A549 (cell line): ENCODE measurements at regions not wholly inside any gene's neighbourhood (a gene's known extent, or its start where the extent isn't known, plus 50 kb on each side); places are given as distances from the start of the nearest gene placed in this dataset.

Source experiments
- ATAC-seq, 2 experiments: fragments of 200-7000 bp in 1 of 2; fragments of >200 bp in 1 of 2; cut with Nextera tagmentation in 1 of 2; cut with Tn5 transposase in 1 of 2; 3 replicates each; pipeline versions ENCODE4 v1.8.0 to v1.9.1; 2018 to 2020; ENCODE audit warnings: mild to moderate bottlenecking in 1 of 2, moderate library complexity in 1 of 2
- CTCF ChIA-PET: fragments of 300-600 bp; sonication (Branson Sonifier 250); formaldehyde crosslinking; extraction: SDS; loops from one replicate; lab custom pipeline; 2021; ENCODE audit warnings: antibody characterized with exemption, inconsistent platforms; lab: Yijun Ruan, JAX
- POLR2A ChIA-PET: fragments of 350-600 bp; formaldehyde crosslinking; extraction: SDS; loops from one replicate; lab custom pipeline; 2021; ENCODE audit warnings: antibody characterized with exemption, inconsistent platforms; lab: Yijun Ruan, JAX
- DNase-seq, 2 experiments: peaks; one replicate each; pipeline versions ENCODE4 v3.0.0 to v3.0.0-alpha.2; 2011 to 2016; ENCODE audit warnings: low read depth in 1 of 2, low spot score in 1 of 2
- FAIRE-seq: peaks from 2 replicates; lab custom pipeline; 2011; peaks lifted over from hg19 to GRCh38; lab: Jason Lieb, UNC
- H3K27ac ChIP-seq, 2 experiments: fragments of >200 bp; sonication (Bioruptor Twin); formaldehyde crosslinking; 3 replicates each; pipeline ENCODE4 v1.5.1; 2016 to 2017
- H3K4me1 ChIP-seq: fragments of >200 bp; sonication (Bioruptor Twin); formaldehyde crosslinking; 3 replicates; pipeline ENCODE4 v1.6.1; 2016
- H3K4me2 ChIP-seq: fragments of >200 bp; sonication (Bioruptor Twin); formaldehyde crosslinking; 3 replicates; pipeline ENCODE4 v1.6.1; 2016
- H3K4me3 ChIP-seq: fragments of >200 bp; sonication (Bioruptor Twin); formaldehyde crosslinking; 3 replicates; pipeline ENCODE4 v1.5.1; 2016
- H3K9me3 ChIP-seq: fragments of >200 bp; sonication (Bioruptor Twin); formaldehyde crosslinking; 3 replicates; pipeline ENCODE4 v1.6.1; 2016
- ATOH8 ChIP-seq: fragments of 250-450 bp; sonication (Bioruptor Pico); IDR thresholded peaks from 2 replicates; pipeline ENCODE4 v1.5.0; 2020; ENCODE audit warnings: low read depth, mild to moderate bottlenecking, moderate library complexity
- CHD4 ChIP-seq: fragments of 200-600 bp; sonication (generic); IDR thresholded peaks from 2 replicates; pipeline ENCODE4 v1.6.1; 2016; ENCODE audit warnings: antibody characterized with exemption, mild to moderate bottlenecking, borderline replicate concordance
- EHMT2 ChIP-seq: fragments of 200-600 bp; sonication (generic); IDR thresholded peaks from 2 replicates; pipeline ENCODE4 v1.6.1; 2016; ENCODE audit warnings: antibody characterized with exemption, low read depth, mild to moderate bottlenecking, moderate library complexity
- EP300 ChIP-seq, 2 experiments: fragments of >200 bp; sonication (Bioruptor Twin); formaldehyde crosslinking; IDR thresholded peaks; 2 replicates in 1 of 2; 3 replicates in 1 of 2; pipeline ENCODE4 v1.6.1; 2016 to 2017
- ESRRA ChIP-seq: fragments of 150-350 bp; IDR thresholded peaks from 2 replicates; pipeline ENCODE4 v1.6.1; 2014; ENCODE audit warnings: mild to moderate bottlenecking, low read length, borderline replicate concordance
- FOSL2 ChIP-seq, 2 experiments: fragments of 450-650 bp in 1 of 2; fragments of >200 bp in 1 of 2; sonication (Bioruptor Twin) in 1 of 2; formaldehyde crosslinking; IDR thresholded peaks; 2 replicates each; pipeline versions ENCODE4 v1.5.0 to v1.6.1; 2016 to 2020; ENCODE audit warnings: mild to moderate bottlenecking in 1 of 2, moderate library complexity in 1 of 2
- FOXS1 ChIP-seq: fragments of 250-450 bp; sonication (Bioruptor Pico); IDR thresholded peaks from 2 replicates; pipeline ENCODE4 v1.5.0; 2020; ENCODE audit warnings: mild to moderate bottlenecking, moderate library complexity
- HDAC2 ChIP-seq: fragments of 200-600 bp; sonication (generic); IDR thresholded peaks from 2 replicates; pipeline ENCODE4 v1.6.1; 2016
- HOXA7 ChIP-seq: fragments of 250-450 bp; sonication (Bioruptor Pico); IDR thresholded peaks from 2 replicates; pipeline ENCODE4 v1.5.0; 2020; ENCODE audit warnings: mild to moderate bottlenecking, moderate library complexity
- HOXB5 ChIP-seq: fragments of 250-450 bp; sonication (Bioruptor Pico); IDR thresholded peaks from 2 replicates; pipeline ENCODE4 v1.5.0; 2020; ENCODE audit warnings: mild to moderate bottlenecking, moderate library complexity
- KDM5A ChIP-seq: fragments of 200-600 bp; sonication (generic); IDR thresholded peaks from 2 replicates; pipeline ENCODE4 v1.6.1; 2016; ENCODE audit warnings: antibody characterized with exemption, mild to moderate bottlenecking
- MYC ChIP-seq: IDR thresholded peaks from 2 replicates; pipeline ENCODE4 v1.6.1; 2012; ENCODE audit warnings: mild to moderate bottlenecking, inconsistent platforms, low read length, improper control_type of control experiment, borderline replicate concordance
- NFE2L2 ChIP-seq: fragments of 150-350 bp; conservative IDR thresholded peaks from 2 replicates; pipeline ENCODE4 v1.6.1; 2014; ENCODE audit warnings: low read length
- NPAS2 ChIP-seq: fragments of 250-450 bp; sonication (Bioruptor Pico); IDR thresholded peaks from 2 replicates; pipeline ENCODE4 v1.8.0; 2022; ENCODE audit warnings: mild to moderate bottlenecking, moderate library complexity, borderline replicate concordance
- RARB ChIP-seq: fragments of 250-450 bp; sonication (Bioruptor Pico); IDR thresholded peaks from 2 replicates; pipeline ENCODE4 v1.8.0; 2021; ENCODE audit warnings: mild to moderate bottlenecking, moderate library complexity
- SMC3 ChIP-seq: fragments of >200 bp; sonication (Bioruptor Twin); formaldehyde crosslinking; IDR thresholded peaks from 3 replicates; pipeline ENCODE4 v1.6.1; 2018; ENCODE audit warnings: inconsistent platforms
- TFCP2L1 ChIP-seq: fragments of 250-450 bp; sonication (Bioruptor Pico); IDR thresholded peaks from 2 replicates; pipeline ENCODE4 v1.5.0; 2021; ENCODE audit warnings: mild to moderate bottlenecking
- ZC3H11A ChIP-seq: fragments of 450-650 bp; IDR thresholded peaks from 2 replicates; pipeline ENCODE4 v1.6.1; 2014; ENCODE audit warnings: antibody characterized with exemption, mild to moderate bottlenecking
- WGBS: methylation state at CpG from one replicate; pipeline ENCODE4 v1.1.6; 2017; ENCODE audit errors: missing lambda C conversion rate; 5-methylcytosine and 5-hydroxymethylcytosine counted together
- TF ChIP-seq, protein P1 (sequence below): fragments of >200 bp; sonication (Bioruptor Twin); formaldehyde crosslinking; IDR thresholded peaks from 3 replicates; pipeline ENCODE4 v1.6.1; 2016
- TF ChIP-seq, protein P2 (sequence below): fragments of 200-600 bp; sonication (generic); IDR thresholded peaks from 2 replicates; pipeline ENCODE4 v1.6.1; 2016; ENCODE audit warnings: antibody characterized with exemption, mild to moderate bottlenecking, moderate library complexity
- TF ChIP-seq, protein P3 (sequence below): fragments of >200 bp; sonication (Bioruptor Twin); formaldehyde crosslinking; IDR thresholded peaks from 3 replicates; pipeline ENCODE4 v1.5.1; 2016

- H3K9me3 ChIP-seq, result no peaks in the 10 kb centered on the region
- no peak for DNase-seq
- TF ChIP-seq EHMT2 (no peak), NPAS2 (CRISPR knock-in tag) (no peak), KDM5A (no peak), ATOH8 (CRISPR knock-in tag) (no peak), HOXA7 (CRISPR knock-in tag) (no peak), SMC3 (no peak), FOXS1 (no peak), HOXB5 (CRISPR knock-in tag) (no peak), RARB (CRISPR knock-in tag) (no peak), CHD4 (no peak), ZC3H11A (no peak), MYC (no peak), FOSL2 (IDR thresholded peaks at IDR 0.05) (no peak), FOSL2 (CRISPR knock-in tag; IDR thresholded peaks at IDR 0.05) (no peak), NFE2L2 (no peak), ESRRA (no peak)
- TF ChIP-seq, protein P1, sequence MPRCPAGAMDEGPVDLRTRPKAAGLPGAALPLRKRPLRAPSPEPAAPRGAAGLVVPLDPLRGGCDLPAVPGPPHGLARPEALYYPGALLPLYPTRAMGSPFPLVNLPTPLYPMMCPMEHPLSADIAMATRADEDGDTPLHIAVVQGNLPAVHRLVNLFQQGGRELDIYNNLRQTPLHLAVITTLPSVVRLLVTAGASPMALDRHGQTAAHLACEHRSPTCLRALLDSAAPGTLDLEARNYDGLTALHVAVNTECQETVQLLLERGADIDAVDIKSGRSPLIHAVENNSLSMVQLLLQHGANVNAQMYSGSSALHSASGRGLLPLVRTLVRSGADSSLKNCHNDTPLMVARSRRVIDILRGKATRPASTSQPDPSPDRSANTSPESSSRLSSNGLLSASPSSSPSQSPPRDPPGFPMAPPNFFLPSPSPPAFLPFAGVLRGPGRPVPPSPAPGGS, result no peak
- TF ChIP-seq, protein P2, sequence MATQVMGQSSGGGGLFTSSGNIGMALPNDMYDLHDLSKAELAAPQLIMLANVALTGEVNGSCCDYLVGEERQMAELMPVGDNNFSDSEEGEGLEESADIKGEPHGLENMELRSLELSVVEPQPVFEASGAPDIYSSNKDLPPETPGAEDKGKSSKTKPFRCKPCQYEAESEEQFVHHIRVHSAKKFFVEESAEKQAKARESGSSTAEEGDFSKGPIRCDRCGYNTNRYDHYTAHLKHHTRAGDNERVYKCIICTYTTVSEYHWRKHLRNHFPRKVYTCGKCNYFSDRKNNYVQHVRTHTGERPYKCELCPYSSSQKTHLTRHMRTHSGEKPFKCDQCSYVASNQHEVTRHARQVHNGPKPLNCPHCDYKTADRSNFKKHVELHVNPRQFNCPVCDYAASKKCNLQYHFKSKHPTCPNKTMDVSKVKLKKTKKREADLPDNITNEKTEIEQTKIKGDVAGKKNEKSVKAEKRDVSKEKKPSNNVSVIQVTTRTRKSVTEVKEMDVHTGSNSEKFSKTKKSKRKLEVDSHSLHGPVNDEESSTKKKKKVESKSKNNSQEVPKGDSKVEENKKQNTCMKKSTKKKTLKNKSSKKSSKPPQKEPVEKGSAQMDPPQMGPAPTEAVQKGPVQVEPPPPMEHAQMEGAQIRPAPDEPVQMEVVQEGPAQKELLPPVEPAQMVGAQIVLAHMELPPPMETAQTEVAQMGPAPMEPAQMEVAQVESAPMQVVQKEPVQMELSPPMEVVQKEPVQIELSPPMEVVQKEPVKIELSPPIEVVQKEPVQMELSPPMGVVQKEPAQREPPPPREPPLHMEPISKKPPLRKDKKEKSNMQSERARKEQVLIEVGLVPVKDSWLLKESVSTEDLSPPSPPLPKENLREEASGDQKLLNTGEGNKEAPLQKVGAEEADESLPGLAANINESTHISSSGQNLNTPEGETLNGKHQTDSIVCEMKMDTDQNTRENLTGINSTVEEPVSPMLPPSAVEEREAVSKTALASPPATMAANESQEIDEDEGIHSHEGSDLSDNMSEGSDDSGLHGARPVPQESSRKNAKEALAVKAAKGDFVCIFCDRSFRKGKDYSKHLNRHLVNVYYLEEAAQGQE, result no peak
- TF ChIP-seq, protein P3, sequence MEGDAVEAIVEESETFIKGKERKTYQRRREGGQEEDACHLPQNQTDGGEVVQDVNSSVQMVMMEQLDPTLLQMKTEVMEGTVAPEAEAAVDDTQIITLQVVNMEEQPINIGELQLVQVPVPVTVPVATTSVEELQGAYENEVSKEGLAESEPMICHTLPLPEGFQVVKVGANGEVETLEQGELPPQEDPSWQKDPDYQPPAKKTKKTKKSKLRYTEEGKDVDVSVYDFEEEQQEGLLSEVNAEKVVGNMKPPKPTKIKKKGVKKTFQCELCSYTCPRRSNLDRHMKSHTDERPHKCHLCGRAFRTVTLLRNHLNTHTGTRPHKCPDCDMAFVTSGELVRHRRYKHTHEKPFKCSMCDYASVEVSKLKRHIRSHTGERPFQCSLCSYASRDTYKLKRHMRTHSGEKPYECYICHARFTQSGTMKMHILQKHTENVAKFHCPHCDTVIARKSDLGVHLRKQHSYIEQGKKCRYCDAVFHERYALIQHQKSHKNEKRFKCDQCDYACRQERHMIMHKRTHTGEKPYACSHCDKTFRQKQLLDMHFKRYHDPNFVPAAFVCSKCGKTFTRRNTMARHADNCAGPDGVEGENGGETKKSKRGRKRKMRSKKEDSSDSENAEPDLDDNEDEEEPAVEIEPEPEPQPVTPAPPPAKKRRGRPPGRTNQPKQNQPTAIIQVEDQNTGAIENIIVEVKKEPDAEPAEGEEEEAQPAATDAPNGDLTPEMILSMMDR, result no peak
- TF ChIP-seq, all 56 proteins: peak for 0
- ChIA-PET POLR2A (no interaction called here), CTCF (interaction anchor here (1.3 kb wide), 1 partner anchor 10 kb away, joined by 3 read pairs; no protein-coding TSS in a partner anchor)
- ATAC-seq (no peak), FAIRE-seq (no peak)
- Histone ChIP-seq H3K4me1 (no peaks in the 10 kb centered on the region), H3K4me2 (no peak overlapping the region), H3K4me3 (no peak overlapping the region), H3K27ac (no peak overlapping the region)
- WGBS, result 2% methylated on average over 3 of the region's 4 CpGs
These were observed 80.3 kb downstream of the OAT start for GRCh38 chr10:124338276-124338925.

- FAIRE-seq (no peak), ATAC-seq (no peak), DNase-seq (no peak)
- H3K9me3 ChIP-seq, result 0 out of 3 replicates have a peak, but pooled peaks cover 2% of the 10 kb centered on the region
- no peak overlapping the region for H3K4me2 ChIP-seq
- no peak overlapping the region for H3K27ac ChIP-seq
- TF ChIP-seq, protein P3, result no peak
- TF ChIP-seq EP300 (IDR thresholded peaks at IDR 0.05), result no peak
- TF ChIP-seq, protein P1, result no peak
- no peak for TF ChIP-seq HDAC2
- no peak for TF ChIP-seq TFCP2L1 (CRISPR knock-in tag)
- no peaks in the 10 kb centered on the region for H3K4me1 ChIP-seq
- POLR2A ChIA-PET, result no interaction called here
- no peak overlapping the region for H3K4me3 ChIP-seq
- CTCF ChIA-PET, result no interaction called here
- 14% methylated on average over 2 of the region's 2 CpGs for WGBS
These were observed 82.5 kb downstream of the OAT start for GRCh38 chr10:124336186-124336585.
